Nucleus accumbens (tissue), 56 donors: ENCODE measurements at regions not wholly inside any gene's neighbourhood (a gene's known extent, or its start where the extent isn't known, plus 50 kb on each side); places are given as distances from the start of the nearest gene placed in this dataset.

Experiments used
- DNase-seq, 56 donors: peaks; one replicate each; lab custom pipeline; 2025; lab: John Stamatoyannopoulos, UW

DNA sequence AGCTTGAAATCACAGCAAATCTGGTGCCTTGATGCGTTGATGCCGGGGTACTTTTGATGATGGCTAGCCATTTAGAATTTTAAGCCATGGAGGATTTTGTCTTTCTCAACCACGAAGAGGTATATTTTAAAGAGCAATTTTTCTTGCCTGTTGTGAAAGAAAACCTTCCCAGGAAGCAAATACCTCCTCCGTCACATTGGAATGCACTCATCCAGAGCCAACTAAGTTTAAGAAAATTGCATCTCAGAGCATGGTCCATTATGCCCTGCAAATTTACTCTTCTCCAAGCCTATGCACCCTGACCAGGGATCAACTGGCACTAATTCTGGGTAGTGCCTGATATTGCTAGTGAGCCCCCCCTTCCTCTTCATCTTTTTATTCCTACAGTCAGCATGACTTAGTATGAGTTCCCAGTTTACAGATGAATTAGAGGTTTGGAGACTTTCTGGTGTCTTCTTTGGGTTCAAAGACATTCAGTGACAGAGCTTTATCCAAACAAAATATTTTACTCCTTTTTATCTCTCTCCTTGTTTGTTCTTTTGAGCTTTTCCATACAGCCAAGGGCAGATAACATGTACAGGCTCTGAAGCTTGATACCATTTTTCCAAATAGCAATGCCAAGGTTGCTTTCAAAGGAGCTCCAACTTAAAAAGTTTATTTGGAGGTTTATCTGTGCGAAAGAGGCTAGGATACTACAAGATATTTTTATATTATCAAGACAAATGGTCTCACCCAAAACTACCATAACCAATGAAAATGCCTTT lies 56.6 kb upstream of the ANK3 start:
- no peak for DNase-seq

DNA sequence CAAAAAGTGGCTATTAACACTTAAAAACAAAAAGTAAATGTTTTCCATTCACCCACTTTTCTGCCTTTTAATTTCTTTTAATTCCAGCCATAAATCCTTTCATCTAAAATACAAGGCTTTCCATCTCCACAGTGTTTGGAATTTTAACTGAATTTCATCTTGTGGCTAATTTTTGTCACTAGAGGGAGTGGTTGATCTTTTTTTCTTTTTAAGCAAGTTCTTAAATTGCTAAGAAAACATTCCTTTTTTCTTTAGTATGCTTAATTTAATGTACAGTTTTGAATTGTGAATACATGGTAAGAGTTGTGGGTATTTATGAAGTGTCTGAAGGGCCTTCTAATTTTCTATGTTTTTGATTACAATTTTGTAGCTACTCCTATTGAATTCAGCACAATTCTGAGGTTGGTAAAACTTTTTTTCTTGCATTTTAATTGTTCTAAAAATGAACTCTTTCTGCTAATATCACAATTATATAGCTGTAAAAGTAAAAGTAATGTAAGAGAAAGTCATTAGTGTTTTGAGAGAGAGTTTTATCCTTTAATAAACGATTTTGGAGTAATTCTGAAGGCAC lies 54.9 kb upstream of the ANK3 start:
- DNase-seq: no peak

DNA sequence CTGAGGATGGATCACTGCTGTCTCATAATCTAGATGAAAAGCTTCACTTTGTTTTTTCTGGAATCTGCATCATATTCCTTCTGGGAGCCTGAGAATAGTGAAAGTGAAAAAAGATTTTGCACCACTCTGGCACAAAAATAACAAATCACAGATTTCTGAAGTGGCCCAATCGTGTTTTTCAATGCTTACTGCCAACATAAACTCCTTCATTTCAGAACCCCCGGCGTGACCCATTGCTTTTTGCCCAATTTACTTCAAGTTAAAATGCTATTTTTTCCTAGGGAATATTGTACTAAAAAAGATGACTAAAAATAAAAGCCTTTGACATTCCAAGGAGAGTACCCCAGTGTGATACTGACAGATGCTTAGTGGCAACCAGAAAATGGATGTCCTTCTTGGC lies 53.7 kb upstream of the ANK3 start:
- no peak for DNase-seq

DNA sequence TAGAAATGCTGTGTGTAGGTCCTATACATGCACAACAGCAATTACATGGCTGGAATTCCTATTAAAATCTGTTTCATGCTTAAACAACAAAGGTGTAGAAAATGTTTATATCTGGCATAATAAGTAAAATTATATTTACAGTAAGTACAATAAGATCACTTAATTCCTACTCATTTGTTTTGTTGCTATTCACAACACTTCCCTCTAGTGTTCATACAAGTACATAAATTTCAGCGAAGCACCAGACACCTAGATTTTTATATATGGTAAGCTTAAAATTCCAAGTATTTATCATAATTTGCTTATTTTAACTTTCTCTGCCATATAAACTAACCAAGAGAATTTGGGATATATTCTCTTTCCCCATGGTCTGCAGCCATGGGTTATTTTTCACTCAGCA lies 51.8 kb upstream of the ANK3 start:
- DNase-seq: no peak

DNA sequence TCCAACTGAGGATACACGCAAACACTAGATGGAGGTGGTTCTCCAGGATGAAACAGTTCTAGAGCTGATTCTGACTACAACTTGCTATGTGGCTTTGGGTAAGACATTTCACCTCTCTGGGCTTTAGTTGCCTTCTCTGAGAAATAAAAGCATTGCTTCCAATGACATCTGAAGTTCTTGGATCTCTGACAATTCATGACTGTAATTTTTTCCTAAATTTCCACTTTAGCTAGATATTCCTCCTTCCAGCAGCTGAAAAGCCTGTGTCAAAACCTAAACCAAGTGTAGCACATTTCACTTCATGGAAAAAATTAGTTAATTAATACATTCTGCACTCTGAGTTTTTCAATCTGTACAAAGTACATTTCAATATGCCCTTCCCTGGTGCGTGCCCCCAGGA lies 50.0 kb upstream of the ANK3 start:
- no peak for DNase-seq
